ENCODE measurements at regions not wholly inside any gene's neighbourhood (a gene's known extent, or its start where the extent isn't known, plus 50 kb on each side); places are given as distances from the start of the nearest gene placed in this dataset.
"Not testable (repeated sequence)": the region's sequence is repeated elsewhere in the genome, so short reads cannot be mapped to it uniquely, and the experiment has no call there.

- DNase-seq (ENCODE audit: low spot score), result no peak
Observed at GRCh38 chr16:79834720-79835119, 234.2 kb upstream of the MAF start.

- DNase-seq (ENCODE audit: low spot score), result not testable (repeated sequence)
Observed at GRCh38 chr16:79834003-79834402, 233.5 kb upstream of the MAF start.

GRCh38 chr16:79833559-79833958 lies 233.0 kb upstream of the MAF start:
- DNase-seq (ENCODE audit: low spot score), result no peak

- no peak for DNase-seq (ENCODE audit: low spot score)
Observed at GRCh38 chr16:79826732-79827475, 226.4 kb upstream of the MAF start.

GRCh38 chr16:79825002-79825401 lies 224.5 kb upstream of the MAF start:
- no peak for DNase-seq (ENCODE audit: low spot score)

GRCh38 chr16:79823639-79824038 lies 223.1 kb upstream of the MAF start:
- no peak for DNase-seq (ENCODE audit: low spot score)

- DNase-seq (ENCODE audit: low spot score), result no peak
Observed at GRCh38 chr16:79821911-79822310, 221.4 kb upstream of the MAF start.

GRCh38 chr16:79816081-79816497 lies 215.6 kb upstream of the MAF start:
- no peak for DNase-seq (ENCODE audit: low spot score)

GRCh38 chr16:79815049-79815448 lies 214.5 kb upstream of the MAF start:
- no peak for DNase-seq (ENCODE audit: low spot score)

- no peak for DNase-seq (ENCODE audit: low spot score)
Observed at GRCh38 chr16:79814124-79814523, 213.6 kb upstream of the MAF start.

- DNase-seq (ENCODE audit: low spot score), result no peak
Observed at GRCh38 chr16:79811541-79811940, 211.0 kb upstream of the MAF start.

GRCh38 chr16:79810449-79811189 lies 210.1 kb upstream of the MAF start:
- no peak for DNase-seq (ENCODE audit: low spot score)

GRCh38 chr16:79809376-79809775 lies 208.8 kb upstream of the MAF start:
- DNase-seq (ENCODE audit: low spot score), result no peak

- DNase-seq (ENCODE audit: low spot score), result no peak
Observed at GRCh38 chr16:79808731-79809130, 208.2 kb upstream of the MAF start.

GRCh38 chr16:79806757-79807156 lies 206.2 kb upstream of the MAF start:
- DNase-seq (ENCODE audit: low spot score), result no peak

GRCh38 chr16:79805621-79806020 lies 205.1 kb upstream of the MAF start:
- no peak for DNase-seq (ENCODE audit: low spot score)

- no peak for DNase-seq (ENCODE audit: low spot score)
Observed at GRCh38 chr16:79801646-79802045, 201.1 kb upstream of the MAF start.

- no peak for DNase-seq (ENCODE audit: low spot score)
Observed at GRCh38 chr16:79800016-79800608, 199.6 kb upstream of the MAF start.

GRCh38 chr16:79798416-79799053 lies 198.0 kb upstream of the MAF start:
- no peak for DNase-seq (ENCODE audit: low spot score)

- no peak for DNase-seq (ENCODE audit: low spot score)
Observed at GRCh38 chr16:79797486-79797885, 196.9 kb upstream of the MAF start.

GRCh38 chr16:79795556-79795955 lies 195.0 kb upstream of the MAF start:
- DNase-seq (ENCODE audit: low spot score), result no peak

GRCh38 chr16:79794941-79795340 lies 194.4 kb upstream of the MAF start:
- DNase-seq (ENCODE audit: low spot score), result no peak
